ENCODE measurements at regions not wholly inside any gene's neighbourhood (a gene's known extent, or its start where the extent isn't known, plus 50 kb on each side); places are given as distances from the start of the nearest gene placed in this dataset.

- TF ChIP-seq, protein P1, sequence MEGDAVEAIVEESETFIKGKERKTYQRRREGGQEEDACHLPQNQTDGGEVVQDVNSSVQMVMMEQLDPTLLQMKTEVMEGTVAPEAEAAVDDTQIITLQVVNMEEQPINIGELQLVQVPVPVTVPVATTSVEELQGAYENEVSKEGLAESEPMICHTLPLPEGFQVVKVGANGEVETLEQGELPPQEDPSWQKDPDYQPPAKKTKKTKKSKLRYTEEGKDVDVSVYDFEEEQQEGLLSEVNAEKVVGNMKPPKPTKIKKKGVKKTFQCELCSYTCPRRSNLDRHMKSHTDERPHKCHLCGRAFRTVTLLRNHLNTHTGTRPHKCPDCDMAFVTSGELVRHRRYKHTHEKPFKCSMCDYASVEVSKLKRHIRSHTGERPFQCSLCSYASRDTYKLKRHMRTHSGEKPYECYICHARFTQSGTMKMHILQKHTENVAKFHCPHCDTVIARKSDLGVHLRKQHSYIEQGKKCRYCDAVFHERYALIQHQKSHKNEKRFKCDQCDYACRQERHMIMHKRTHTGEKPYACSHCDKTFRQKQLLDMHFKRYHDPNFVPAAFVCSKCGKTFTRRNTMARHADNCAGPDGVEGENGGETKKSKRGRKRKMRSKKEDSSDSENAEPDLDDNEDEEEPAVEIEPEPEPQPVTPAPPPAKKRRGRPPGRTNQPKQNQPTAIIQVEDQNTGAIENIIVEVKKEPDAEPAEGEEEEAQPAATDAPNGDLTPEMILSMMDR (IDR thresholded peaks at IDR 0.05), result no peak
- no peak for TF ChIP-seq POLR2AphosphoS5 (IDR thresholded peaks at IDR 0.05)
- no peak for TF ChIP-seq POLR2A (IDR thresholded peaks at IDR 0.05)
Observed at GRCh38 chr6:167221400-167222201, 63.8 kb upstream of the GPR31 start.
